HepG2 (cell line): ENCODE measurements at regions not wholly inside any gene's neighbourhood (a gene's known extent, or its start where the extent isn't known, plus 50 kb on each side); places are given as distances from the start of the nearest gene placed in this dataset.

Experiments used
- ATAC-seq: fragments of 200-7000 bp; cut with Tn5 transposase; 3 replicates; pipeline ENCODE4 v1.9.1; 2020; ENCODE audit warnings: mild to moderate bottlenecking, moderate library complexity
- BruUV-seq: library from RNA; stranded (reverse); fragments of 400-500 nt; replicated peaks from 2 replicates; lab custom pipeline; 2021; lab: Mats Ljungman, UMichigan
- CTCF ChIA-PET: fragments of 300-600 bp; formaldehyde crosslinking; extraction: SDS; loops from one replicate; lab custom pipeline; 2021; ENCODE audit warnings: low total read pairs, inconsistent platforms, low intra/inter-chr PET ratio; lab: Yijun Ruan, JAX
- POLR2A ChIA-PET: fragments of 350-600 bp; sonication (Branson Sonifier 250); formaldehyde crosslinking; loops from one replicate; lab custom pipeline; 2020; ENCODE audit warnings: antibody characterized with exemption, inconsistent platforms; lab: Yijun Ruan, JAX
- DNase-seq: peaks from one replicate; pipeline ENCODE4 v3.0.0-alpha.2; 2015; ENCODE audit warnings: low spot score
- FAIRE-seq: peaks from 3 replicates; lab custom pipeline; 2011; peaks lifted over from hg19 to GRCh38; lab: Jason Lieb, UNC
- H2AFZ ChIP-seq: one replicate; pipeline ENCODE4 v1.6.1; 2011; ENCODE audit warnings: low read length, inconsistent platforms
- H3K27ac ChIP-seq: fragments of 300-600 bp; 3 replicates; pipeline ENCODE4 v1.8.0; 2011; ENCODE audit warnings: mixed run types, mild to moderate bottlenecking, mixed read lengths, low read length, inconsistent platforms; ENCODE audit not compliant: insufficient read depth; ENCODE audit errors: extremely low read length
- H3K27me3 ChIP-seq, 2 experiments: fragments of 200-600 bp in 1 of 2; 2 replicates in 1 of 2; 3 replicates in 1 of 2; pipeline versions ENCODE4 v1.6.0 to v1.8.0; 2011; ENCODE audit warnings: low read length in 2 of 2, mild to moderate bottlenecking in 2 of 2, moderate library complexity in 2 of 2, inconsistent platforms in 1 of 2; ENCODE audit not compliant: insufficient read depth in 2 of 2, control insufficient read depth in 1 of 2
- H3K36me3 ChIP-seq, 2 experiments: fragments of 200-600 bp in 1 of 2; replicated peaks in 1 of 2; 2 replicates in 1 of 2; 3 replicates in 1 of 2; pipeline versions ENCODE4 v1.5.1 to v1.8.0; 2011; ENCODE audit warnings: low read length in 2 of 2, inconsistent platforms in 1 of 2; ENCODE audit not compliant: insufficient read depth in 2 of 2, control insufficient read depth in 1 of 2
- H3K4me1 ChIP-seq: 2 replicates; pipeline ENCODE4 v1.5.1; 2012; ENCODE audit warnings: low read length, inconsistent platforms; ENCODE audit not compliant: insufficient read depth
- H3K4me2 ChIP-seq: 2 replicates; pipeline ENCODE4 v1.6.0; 2011; ENCODE audit warnings: low read depth, low read length, inconsistent platforms
- H3K4me3 ChIP-seq, 3 experiments: fragments of 200-600 bp in 1 of 3; sonication (generic), shearing (Covaris generic) in 1 of 3; replicated peaks in 1 of 3; 2 replicates each; pipeline ENCODE4 v1.5.1; 2011 to 2016; ENCODE audit warnings: low read length in 3 of 3, inconsistent platforms in 2 of 3, low read depth in 2 of 3, mild to moderate bottlenecking in 2 of 3, control low read depth in 1 of 3, mixed read lengths in 1 of 3; ENCODE audit not compliant: insufficient read depth in 1 of 3
- H3K79me2 ChIP-seq: one replicate; pipeline ENCODE4 v1.6.1; 2011; ENCODE audit warnings: low read length, inconsistent platforms; ENCODE audit not compliant: insufficient read depth
- H3K9ac ChIP-seq: 2 replicates; pipeline ENCODE4 v1.6.0; 2011; ENCODE audit warnings: mild to moderate bottlenecking, low read depth, low read length, inconsistent platforms; ENCODE audit not compliant: insufficient read depth
- H3K9me3 ChIP-seq: 2 replicates; pipeline ENCODE4 v1.5.1; 2012; ENCODE audit warnings: mild to moderate bottlenecking, low read length
- H4K20me1 ChIP-seq: 2 replicates; pipeline ENCODE4 v1.6.0; 2011; ENCODE audit warnings: inconsistent platforms, mild to moderate bottlenecking, low read length, moderate library complexity; ENCODE audit not compliant: insufficient read depth
- FOXM1 ChIP-seq: sonication (generic); formaldehyde crosslinking; IDR thresholded peaks from 2 replicates; pipeline ENCODE4 v1.5.0; 2020; ENCODE audit warnings: missing genetic modification reagents
- RARA ChIP-seq: IDR thresholded peaks from 2 replicates; pipeline ENCODE4 v1.6.1; 2016; ENCODE audit warnings: missing genetic modification reagents, missing compliant biosample characterization
- U2AF1 ChIP-seq: fragments of 200-400 bp; formaldehyde crosslinking; optimal IDR thresholded peaks from 2 replicates; pipeline ENCODE3; 2017; ENCODE audit warnings: mild to moderate bottlenecking, low read depth, low read length
- ZFP36 ChIP-seq: fragments of 150-350 bp; IDR thresholded peaks from 2 replicates; pipeline ENCODE4 v1.6.1; 2018; ENCODE audit warnings: borderline replicate concordance, low read length, low read depth; ENCODE audit not compliant: partially characterized antibody
- whole genome bisulfite sequencing: methylation state at CpG from one replicate; pipeline ENCODE4 v1.1.6; 2017; ENCODE audit warnings: low lambda C conversion rate; 5-methylcytosine and 5-hydroxymethylcytosine counted together
- in situ Hi-C: cut with HindIII; loops from 2 replicates; pipeline ENCODE4 v1.10.0; 2017; ENCODE audit warnings: low pct_unique_long_range_greater_than_20kb; ENCODE audit not compliant: extremely low pct_ligation_motif_present
- intact Hi-C: fragments of 100-400 bp; cut with micrococcal nuclease; formaldehyde crosslinking; loops from one replicate; pipeline ENCODE4 v1.10.0; 2022; ENCODE audit not compliant: unreplicated experiment
- TF ChIP-seq, protein P1 (sequence below): IDR thresholded peaks from 2 replicates; pipeline ENCODE4 v1.6.1; 2012; ENCODE audit warnings: low read length, improper control_type of control experiment
- TF ChIP-seq, protein P2 (sequence below): sonication (generic); formaldehyde crosslinking; IDR thresholded peaks from 2 replicates; pipeline ENCODE4 v1.4.0; 2020; ENCODE audit warnings: missing genetic modification reagents
- TF ChIP-seq, protein P3 (sequence below): sonication (generic); formaldehyde crosslinking; IDR thresholded peaks from 2 replicates; pipeline ENCODE4 v1.8.0; 2022; ENCODE audit warnings: missing genetic modification reagents, low read depth, mild to moderate bottlenecking, borderline replicate concordance
- TF ChIP-seq, protein P4 (sequence below): IDR thresholded peaks from 2 replicates; pipeline ENCODE4 v1.6.1; 2016

DNA sequence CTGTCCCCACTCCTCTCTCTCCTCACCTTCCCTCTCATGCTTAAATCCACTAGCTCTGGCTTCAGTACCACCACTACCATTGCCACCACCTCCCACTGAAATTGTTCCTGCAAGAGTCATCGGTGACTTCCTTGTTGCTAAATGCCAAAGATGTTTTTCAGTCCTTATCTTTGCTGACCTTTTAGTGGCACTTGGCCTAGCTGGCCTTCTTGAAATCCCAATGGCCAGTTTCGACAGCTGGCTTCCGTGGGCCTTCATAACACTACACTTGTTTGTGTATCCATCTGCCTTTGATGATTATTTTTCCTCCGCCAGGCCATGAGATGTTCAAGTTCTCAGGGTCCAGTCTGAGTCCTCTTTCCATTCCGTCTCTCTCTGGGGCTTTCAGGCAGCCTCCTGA lies 118.2 kb upstream of the NANOS1 start:
- peaks cover 3 to 13% of the 10 kb centered on the region in 2 experiments; a peak in 3 of 5 replicates for H3K27me3 ChIP-seq
- no peak overlapping the region for H3K4me3 ChIP-seq
- no peaks in the 10 kb centered on the region for H3K9me3 ChIP-seq
- 5% methylated on average over 5 of the region's 5 CpGs for WGBS
- no peaks in the 10 kb centered on the region for H3K79me2 ChIP-seq
- in situ Hi-C loops (no loop called here), intact Hi-C loops (no loop called here)
- no peak overlapping the region for H2AFZ ChIP-seq
- POLR2A ChIA-PET: no interaction called here
- H3K27ac ChIP-seq: no peak overlapping the region
- BruUV-seq: no TSS peak
- no peaks in the 10 kb centered on the region for H4K20me1 ChIP-seq
- FAIRE-seq (no peak), DNase-seq (peak; percentile 58), ATAC-seq (no peak)
- H3K36me3 ChIP-seq: no peaks in the 10 kb centered on the region
- TF ChIP-seq FOXM1 (CRISPR knock-in tag): no peak
- TF ChIP-seq RARA (CRISPR knock-in tag): peak; percentile 54
- TF ChIP-seq, protein P1, sequence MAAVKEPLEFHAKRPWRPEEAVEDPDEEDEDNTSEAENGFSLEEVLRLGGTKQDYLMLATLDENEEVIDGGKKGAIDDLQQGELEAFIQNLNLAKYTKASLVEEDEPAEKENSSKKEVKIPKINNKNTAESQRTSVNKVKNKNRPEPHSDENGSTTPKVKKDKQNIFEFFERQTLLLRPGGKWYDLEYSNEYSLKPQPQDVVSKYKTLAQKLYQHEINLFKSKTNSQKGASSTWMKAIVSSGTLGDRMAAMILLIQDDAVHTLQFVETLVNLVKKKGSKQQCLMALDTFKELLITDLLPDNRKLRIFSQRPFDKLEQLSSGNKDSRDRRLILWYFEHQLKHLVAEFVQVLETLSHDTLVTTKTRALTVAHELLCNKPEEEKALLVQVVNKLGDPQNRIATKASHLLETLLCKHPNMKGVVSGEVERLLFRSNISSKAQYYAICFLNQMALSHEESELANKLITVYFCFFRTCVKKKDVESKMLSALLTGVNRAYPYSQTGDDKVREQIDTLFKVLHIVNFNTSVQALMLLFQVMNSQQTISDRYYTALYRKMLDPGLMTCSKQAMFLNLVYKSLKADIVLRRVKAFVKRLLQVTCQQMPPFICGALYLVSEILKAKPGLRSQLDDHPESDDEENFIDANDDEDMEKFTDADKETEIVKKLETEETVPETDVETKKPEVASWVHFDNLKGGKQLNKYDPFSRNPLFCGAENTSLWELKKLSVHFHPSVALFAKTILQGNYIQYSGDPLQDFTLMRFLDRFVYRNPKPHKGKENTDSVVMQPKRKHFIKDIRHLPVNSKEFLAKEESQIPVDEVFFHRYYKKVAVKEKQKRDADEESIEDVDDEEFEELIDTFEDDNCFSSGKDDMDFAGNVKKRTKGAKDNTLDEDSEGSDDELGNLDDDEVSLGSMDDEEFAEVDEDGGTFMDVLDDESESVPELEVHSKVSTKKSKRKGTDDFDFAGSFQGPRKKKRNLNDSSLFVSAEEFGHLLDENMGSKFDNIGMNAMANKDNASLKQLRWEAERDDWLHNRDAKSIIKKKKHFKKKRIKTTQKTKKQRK: no peak
- no peak overlapping the region for H3K9ac ChIP-seq
- H3K4me1 ChIP-seq: peaks cover 32% of the 10 kb centered on the region
- CTCF ChIA-PET: no interaction called here
- H3K4me2 ChIP-seq: no peak overlapping the region

DNA sequence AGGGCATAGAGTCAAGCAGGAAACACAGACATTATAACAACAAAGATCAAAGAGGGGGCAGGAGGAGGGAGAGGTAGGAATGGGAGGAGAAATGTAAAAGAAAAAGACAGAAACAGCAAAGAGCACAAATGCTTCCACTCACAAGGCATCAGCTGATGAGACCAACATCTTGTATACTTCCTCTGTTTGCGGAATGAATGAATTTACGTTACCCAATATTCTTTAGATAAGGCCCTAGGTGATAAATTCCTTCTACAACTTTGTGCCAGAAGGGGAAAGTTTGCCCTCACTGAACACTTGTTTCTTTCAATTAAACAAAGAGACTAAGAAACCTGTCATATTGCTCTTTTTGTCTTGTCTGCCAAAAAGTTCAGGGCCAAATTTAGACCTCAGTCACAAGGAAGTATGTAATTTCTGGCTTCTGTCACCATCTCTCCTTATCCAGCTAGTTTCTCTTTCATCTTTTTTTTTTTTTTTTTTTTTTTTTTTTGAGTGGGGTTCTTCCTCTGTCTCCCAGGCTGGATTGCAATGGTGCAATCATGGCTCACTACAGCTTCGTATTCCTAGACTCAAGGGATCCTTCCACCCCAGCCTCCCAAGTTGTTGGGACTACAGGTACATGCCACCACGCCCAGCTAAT lies 116.4 kb upstream of the NANOS1 start:
- no peaks in the 10 kb centered on the region for H3K9me3 ChIP-seq
- ChIA-PET CTCF (no interaction called here), POLR2A (no interaction called here)
- no peaks in the 10 kb centered on the region for H3K79me2 ChIP-seq
- DNase-seq: peak; percentile 65
- no peak for ATAC-seq
- no peak overlapping the region for H3K27ac ChIP-seq
- WGBS: 35% methylated on average over 4 of the region's 4 CpGs
- no peak overlapping the region for H3K4me2 ChIP-seq
- no peak for FAIRE-seq
- H3K36me3 ChIP-seq: no peaks in the 10 kb centered on the region
- H3K4me3 ChIP-seq: no peak overlapping the region
- no peak overlapping the region for H3K9ac ChIP-seq
- peaks cover 32% of the 10 kb centered on the region for H3K4me1 ChIP-seq
- H3K27me3 ChIP-seq: peaks cover 3 to 13% of the 10 kb centered on the region in 2 experiments; a peak in 3 of 5 replicates
- no peak overlapping the region for H2AFZ ChIP-seq
- in situ Hi-C loops (no loop called here), intact Hi-C loops (no loop called here)
- no TSS peak for BruUV-seq
- H4K20me1 ChIP-seq: no peaks in the 10 kb centered on the region
- TF ChIP-seq ZFP36 (no peak), U2AF1 (no peak)
- TF ChIP-seq, protein P2, sequence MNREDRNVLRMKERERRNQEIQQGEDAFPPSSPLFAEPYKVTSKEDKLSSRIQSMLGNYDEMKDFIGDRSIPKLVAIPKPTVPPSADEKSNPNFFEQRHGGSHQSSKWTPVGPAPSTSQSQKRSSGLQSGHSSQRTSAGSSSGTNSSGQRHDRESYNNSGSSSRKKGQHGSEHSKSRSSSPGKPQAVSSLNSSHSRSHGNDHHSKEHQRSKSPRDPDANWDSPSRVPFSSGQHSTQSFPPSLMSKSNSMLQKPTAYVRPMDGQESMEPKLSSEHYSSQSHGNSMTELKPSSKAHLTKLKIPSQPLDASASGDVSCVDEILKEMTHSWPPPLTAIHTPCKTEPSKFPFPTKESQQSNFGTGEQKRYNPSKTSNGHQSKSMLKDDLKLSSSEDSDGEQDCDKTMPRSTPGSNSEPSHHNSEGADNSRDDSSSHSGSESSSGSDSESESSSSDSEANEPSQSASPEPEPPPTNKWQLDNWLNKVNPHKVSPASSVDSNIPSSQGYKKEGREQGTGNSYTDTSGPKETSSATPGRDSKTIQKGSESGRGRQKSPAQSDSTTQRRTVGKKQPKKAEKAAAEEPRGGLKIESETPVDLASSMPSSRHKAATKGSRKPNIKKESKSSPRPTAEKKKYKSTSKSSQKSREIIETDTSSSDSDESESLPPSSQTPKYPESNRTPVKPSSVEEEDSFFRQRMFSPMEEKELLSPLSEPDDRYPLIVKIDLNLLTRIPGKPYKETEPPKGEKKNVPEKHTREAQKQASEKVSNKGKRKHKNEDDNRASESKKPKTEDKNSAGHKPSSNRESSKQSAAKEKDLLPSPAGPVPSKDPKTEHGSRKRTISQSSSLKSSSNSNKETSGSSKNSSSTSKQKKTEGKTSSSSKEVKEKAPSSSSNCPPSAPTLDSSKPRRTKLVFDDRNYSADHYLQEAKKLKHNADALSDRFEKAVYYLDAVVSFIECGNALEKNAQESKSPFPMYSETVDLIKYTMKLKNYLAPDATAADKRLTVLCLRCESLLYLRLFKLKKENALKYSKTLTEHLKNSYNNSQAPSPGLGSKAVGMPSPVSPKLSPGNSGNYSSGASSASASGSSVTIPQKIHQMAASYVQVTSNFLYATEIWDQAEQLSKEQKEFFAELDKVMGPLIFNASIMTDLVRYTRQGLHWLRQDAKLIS (CRISPR knock-in tag): no peak
- TF ChIP-seq, protein P3, sequence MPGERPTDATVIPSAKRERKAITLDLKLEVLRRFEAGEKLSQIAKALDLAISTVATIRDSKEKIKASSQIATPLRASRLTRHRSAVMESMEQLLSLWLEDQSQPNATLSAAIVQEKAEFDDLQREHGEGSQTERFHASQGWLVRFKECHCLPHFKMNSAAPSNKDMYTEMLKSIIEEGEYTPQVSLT (CRISPR knock-in tag): no peak
- TF ChIP-seq, protein P4, sequence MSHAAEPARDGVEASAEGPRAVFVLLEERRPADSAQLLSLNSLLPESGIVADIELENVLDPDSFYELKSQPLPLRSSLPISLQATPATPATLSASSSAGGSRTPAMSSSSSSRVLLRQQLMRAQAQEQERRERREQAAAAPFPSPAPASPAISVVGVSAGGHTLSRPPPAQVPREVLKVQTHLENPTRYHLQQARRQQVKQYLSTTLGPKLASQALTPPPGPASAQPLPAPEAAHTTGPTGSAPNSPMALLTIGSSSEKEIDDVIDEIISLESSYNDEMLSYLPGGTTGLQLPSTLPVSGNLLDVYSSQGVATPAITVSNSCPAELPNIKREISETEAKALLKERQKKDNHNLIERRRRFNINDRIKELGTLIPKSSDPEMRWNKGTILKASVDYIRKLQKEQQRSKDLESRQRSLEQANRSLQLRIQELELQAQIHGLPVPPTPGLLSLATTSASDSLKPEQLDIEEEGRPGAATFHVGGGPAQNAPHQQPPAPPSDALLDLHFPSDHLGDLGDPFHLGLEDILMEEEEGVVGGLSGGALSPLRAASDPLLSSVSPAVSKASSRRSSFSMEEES (CRISPR knock-in tag): no peak
